Tibial nerve (tissue), 4 donors: ENCODE measurements at regions not wholly inside any gene's neighbourhood (a gene's known extent, or its start where the extent isn't known, plus 50 kb on each side); places are given as distances from the start of the nearest gene placed in this dataset.

ENCODE experiments used
- DNase-seq, 2 donors: peaks; one replicate each; pipeline ENCODE4 v3.0.0-alpha.2; 2019; ENCODE audit warnings: low spot score in 2 of 2
- H3K27ac ChIP-seq, 4 donors: fragments of 200-600 bp; sonication (generic) in 3 of 4; one replicate each; pipeline ENCODE4 v1.5.1; 2017 to 2019; ENCODE audit warnings: mild to moderate bottlenecking in 1 of 4
- H3K27me3 ChIP-seq, 2 donors: fragments of 200-600 bp; sonication (generic) in 1 of 2; one replicate each; pipeline versions ENCODE4 v1.5.1 to v1.6.0; 2017 to 2019
- H3K36me3 ChIP-seq, 3 donors: fragments of 200-600 bp; sonication (generic); one replicate each; pipeline ENCODE4 v1.5.1; 2018 to 2019
- H3K4me1 ChIP-seq, 4 donors: fragments of 200-600 bp; sonication (generic) in 3 of 4; one replicate each; pipeline ENCODE4 v1.5.1; 2017 to 2019
- H3K4me3 ChIP-seq, 4 donors: fragments of 200-600 bp; sonication (generic) in 3 of 4; one replicate each; pipeline ENCODE4 v1.5.1; 2017 to 2019; ENCODE audit warnings: mild to moderate bottlenecking in 1 of 4, moderate library complexity in 1 of 4
- H3K9me3 ChIP-seq, 4 donors: fragments of 200-600 bp; sonication (generic) in 3 of 4; one replicate each; pipeline ENCODE4 v1.5.1; 2017 to 2019
- CTCF ChIP-seq, 5 experiments: fragments of 200-600 bp in 3 of 5; fragments of 450-650 bp in 2 of 5; sonication (generic) in 3 of 5; IDR thresholded peaks; one replicate each; pipeline ENCODE4 v1.5.1; 2016 to 2019; ENCODE audit warnings: antibody characterized with exemption in 5 of 5, mild to moderate bottlenecking in 3 of 5, moderate library complexity in 2 of 5
- EP300 ChIP-seq, 2 donors: sonication (generic); formaldehyde crosslinking; IDR thresholded peaks; one replicate each; pipeline ENCODE4 v1.6.1; 2017; ENCODE audit warnings: antibody characterized with exemption in 2 of 2, mild to moderate bottlenecking in 1 of 2
- POLR2A ChIP-seq, 2 donors: fragments of 450-650 bp; IDR thresholded peaks; one replicate each; pipeline ENCODE4 v1.6.1; 2017; ENCODE audit warnings: antibody characterized with exemption in 2 of 2, mild to moderate bottlenecking in 2 of 2, moderate library complexity in 2 of 2
- WGBS, 2 donors: methylation state at CpG; one replicate each; pipeline ENCODE4 v1.1.5; 2018; 5-methylcytosine and 5-hydroxymethylcytosine counted together

- Histone ChIP-seq H3K27ac (no peak overlapping the region), H3K9me3 (no peaks in the 10 kb centered on the region), H3K36me3 (no peaks in the 10 kb centered on the region), H3K27me3 (no peaks in the 10 kb centered on the region), H3K4me3 (no peak overlapping the region), H3K4me1 (no peaks in the 10 kb centered on the region)
- WGBS, 2 donors = 88 to 90% methylated on average over 3 of the region's 3 CpGs
- no peak for DNase-seq
- no peak for TF ChIP-seq EP300 (IDR thresholded peaks at IDR 0.05)
- TF ChIP-seq POLR2A (IDR thresholded peaks at IDR 0.05) = no peak
- TF ChIP-seq CTCF (IDR thresholded peaks at IDR 0.05) = no peak
Observed at GRCh38 chrX:81348388-81348787, 146.5 kb downstream of the SH3BGRL start.

- 57 to 84% methylated on average over 4 of the region's 4 CpGs for WGBS, 2 donors
Observed at GRCh38 chrX:81354954-81355353, 153.1 kb downstream of the SH3BGRL start.

GRCh38 chrX:81355436-81355835 is 153.5 kb downstream of the SH3BGRL start:
- H3K27me3 ChIP-seq = no peaks in the 10 kb centered on the region
- H3K9me3 ChIP-seq = no peaks in the 10 kb centered on the region
- H3K4me1 ChIP-seq = no peaks in the 10 kb centered on the region
- TF ChIP-seq EP300 (IDR thresholded peaks at IDR 0.05) (no peak), CTCF (IDR thresholded peaks at IDR 0.05) (no peak), POLR2A (IDR thresholded peaks at IDR 0.05) (no peak)
- H3K4me3 ChIP-seq = no peak overlapping the region
- no peak for DNase-seq
- 16% methylated on average over 4 of the region's 4 CpGs for WGBS, 2 donors
- H3K27ac ChIP-seq = no peak overlapping the region
- H3K36me3 ChIP-seq = no peaks in the 10 kb centered on the region

More at GRCh38 chrX:81354954-81355353, 153.1 kb downstream of the SH3BGRL start:
- DNase-seq = no peak
- Histone ChIP-seq H3K27me3 (no peaks in the 10 kb centered on the region), H3K4me3 (no peak overlapping the region), H3K36me3 (no peaks in the 10 kb centered on the region), H3K9me3 (no peaks in the 10 kb centered on the region), H3K27ac (no peak overlapping the region), H3K4me1 (no peaks in the 10 kb centered on the region)
- no peak for TF ChIP-seq POLR2A (IDR thresholded peaks at IDR 0.05)
- TF ChIP-seq EP300 (IDR thresholded peaks at IDR 0.05) = no peak

GRCh38 chrX:81367291-81367690 is 165.4 kb downstream of the SH3BGRL start:
- WGBS, 2 donors = 65 to 86% methylated on average over 3 of the region's 3 CpGs
- Histone ChIP-seq H3K9me3 (no peaks in the 10 kb centered on the region), H3K4me1 (no peaks in the 10 kb centered on the region), H3K27me3 (no peaks in the 10 kb centered on the region), H3K27ac (no peak overlapping the region), H3K4me3 (no peak overlapping the region), H3K36me3 (no peaks in the 10 kb centered on the region)
- no peak for DNase-seq
- TF ChIP-seq EP300 (IDR thresholded peaks at IDR 0.05) = no peak
- TF ChIP-seq POLR2A (IDR thresholded peaks at IDR 0.05) = no peak
- TF ChIP-seq CTCF (IDR thresholded peaks at IDR 0.05) = no peak

GRCh38 chrX:81377329-81377728 is 175.4 kb downstream of the SH3BGRL start:
- peaks cover 0 to 6% of the 10 kb centered on the region in 2 donors for H3K27me3 ChIP-seq
- H3K27ac ChIP-seq = no peak overlapping the region
- H3K9me3 ChIP-seq = no peaks in the 10 kb centered on the region
- H3K4me3 ChIP-seq = no peak overlapping the region
- H3K36me3 ChIP-seq = no peaks in the 10 kb centered on the region
- DNase-seq = peak in 1 of 2 donors; percentile 5
- H3K4me1 ChIP-seq = no peaks in the 10 kb centered on the region
- 11 to 27% methylated on average over 2 of the region's 2 CpGs for WGBS, 2 donors
- TF ChIP-seq POLR2A (IDR thresholded peaks at IDR 0.05) = no peak
- TF ChIP-seq EP300 (IDR thresholded peaks at IDR 0.05) = no peak
- TF ChIP-seq CTCF (IDR thresholded peaks at IDR 0.05) = peak in 4 of 5 experiments; percentile 22 to 54 (median 48)

GRCh38 chrX:81378560-81378959 is 176.7 kb downstream of the SH3BGRL start:
- 88% methylated on average over 1 of the region's 1 CpG for WGBS, 2 donors
- Histone ChIP-seq H3K9me3 (no peaks in the 10 kb centered on the region), H3K4me3 (no peak overlapping the region), H3K4me1 (no peaks in the 10 kb centered on the region), H3K27me3 (peaks cover 0 to 6% of the 10 kb centered on the region in 2 donors), H3K27ac (no peak overlapping the region), H3K36me3 (no peaks in the 10 kb centered on the region)
- DNase-seq = no peak
- TF ChIP-seq CTCF (IDR thresholded peaks at IDR 0.05) = no peak
